Colonic mucosa (tissue), 4 donors: ENCODE measurements at regions not wholly inside any gene's neighbourhood (a gene's known extent, or its start where the extent isn't known, plus 50 kb on each side); places are given as distances from the start of the nearest gene placed in this dataset.

Experiments
- DNase-seq: peaks from one replicate; pipeline ENCODE4 v3.0.0-alpha.2; 2020
- H3K27ac ChIP-seq: fragments of 200-600 bp; one replicate; pipeline ENCODE4 v1.8.0; 2021
- H3K27me3 ChIP-seq: fragments of 200-600 bp; one replicate; pipeline ENCODE4 v1.8.0; 2021
- H3K36me3 ChIP-seq: fragments of 200-600 bp; one replicate; pipeline ENCODE4 v1.8.0; 2021
- H3K4me1 ChIP-seq: fragments of 200-600 bp; one replicate; pipeline ENCODE4 v1.8.0; 2021; ENCODE audit warnings: mild to moderate bottlenecking
- H3K4me3 ChIP-seq: fragments of 200-600 bp; one replicate; pipeline ENCODE4 v1.8.0; 2021
- H3K9ac ChIP-seq, 2 donors: one replicate each; pipeline ENCODE4 v1.7.0; 2013; ENCODE audit warnings: control low read depth in 2 of 2, low read depth in 2 of 2, low read length in 2 of 2
- H3K9me3 ChIP-seq: fragments of 200-600 bp; one replicate; pipeline ENCODE4 v1.8.0; 2021
- intact Hi-C: fragments of 100-400 bp; cut with DNase I; formaldehyde crosslinking; loops from one replicate; pipeline ENCODE4 v1.14.1; 2022
- TF ChIP-seq, protein P1 (sequence below): fragments of 200-600 bp; IDR thresholded peaks from one replicate; pipeline ENCODE4 v1.8.0; 2022; ENCODE audit warnings: antibody characterized with exemption, mild to moderate bottlenecking
- donor health status: healthy.
- donor health status: DM: no; HTN: no; CAD: no.
- donor health status: DM: no; HTN: no; CAD: no.

DNA sequence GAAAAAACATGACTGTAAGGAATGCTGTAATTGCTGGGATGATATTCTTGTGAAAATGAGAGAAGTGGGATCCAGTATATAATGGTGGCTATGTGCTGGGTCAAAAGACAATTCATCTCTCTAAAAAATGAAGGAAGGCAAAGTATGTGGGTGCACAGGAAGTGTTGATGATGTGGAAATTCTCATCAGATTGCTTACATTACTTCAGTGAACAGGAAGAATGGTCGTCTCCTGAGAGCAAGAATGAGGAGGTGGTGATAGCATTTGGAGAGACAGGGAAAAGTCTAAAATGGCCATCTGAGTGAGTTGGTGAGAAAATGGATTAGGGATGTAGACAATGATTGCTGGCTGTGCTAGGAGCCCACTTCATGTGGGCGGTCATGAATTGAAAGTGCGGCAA is 253.5 kb upstream of the NREP start:
- Histone ChIP-seq H3K9ac (no peak overlapping the region), H3K27ac (no peak overlapping the region), H3K4me3 (no peak overlapping the region), H3K36me3 (no peaks in the 10 kb centered on the region), H3K27me3 (no peaks in the 10 kb centered on the region), H3K9me3 (no peaks in the 10 kb centered on the region), H3K4me1 (no peaks in the 10 kb centered on the region)
- intact Hi-C loops = no loop called here
- DNase-seq = no peak
- TF ChIP-seq, protein P1, sequence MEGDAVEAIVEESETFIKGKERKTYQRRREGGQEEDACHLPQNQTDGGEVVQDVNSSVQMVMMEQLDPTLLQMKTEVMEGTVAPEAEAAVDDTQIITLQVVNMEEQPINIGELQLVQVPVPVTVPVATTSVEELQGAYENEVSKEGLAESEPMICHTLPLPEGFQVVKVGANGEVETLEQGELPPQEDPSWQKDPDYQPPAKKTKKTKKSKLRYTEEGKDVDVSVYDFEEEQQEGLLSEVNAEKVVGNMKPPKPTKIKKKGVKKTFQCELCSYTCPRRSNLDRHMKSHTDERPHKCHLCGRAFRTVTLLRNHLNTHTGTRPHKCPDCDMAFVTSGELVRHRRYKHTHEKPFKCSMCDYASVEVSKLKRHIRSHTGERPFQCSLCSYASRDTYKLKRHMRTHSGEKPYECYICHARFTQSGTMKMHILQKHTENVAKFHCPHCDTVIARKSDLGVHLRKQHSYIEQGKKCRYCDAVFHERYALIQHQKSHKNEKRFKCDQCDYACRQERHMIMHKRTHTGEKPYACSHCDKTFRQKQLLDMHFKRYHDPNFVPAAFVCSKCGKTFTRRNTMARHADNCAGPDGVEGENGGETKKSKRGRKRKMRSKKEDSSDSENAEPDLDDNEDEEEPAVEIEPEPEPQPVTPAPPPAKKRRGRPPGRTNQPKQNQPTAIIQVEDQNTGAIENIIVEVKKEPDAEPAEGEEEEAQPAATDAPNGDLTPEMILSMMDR = no peak

DNA sequence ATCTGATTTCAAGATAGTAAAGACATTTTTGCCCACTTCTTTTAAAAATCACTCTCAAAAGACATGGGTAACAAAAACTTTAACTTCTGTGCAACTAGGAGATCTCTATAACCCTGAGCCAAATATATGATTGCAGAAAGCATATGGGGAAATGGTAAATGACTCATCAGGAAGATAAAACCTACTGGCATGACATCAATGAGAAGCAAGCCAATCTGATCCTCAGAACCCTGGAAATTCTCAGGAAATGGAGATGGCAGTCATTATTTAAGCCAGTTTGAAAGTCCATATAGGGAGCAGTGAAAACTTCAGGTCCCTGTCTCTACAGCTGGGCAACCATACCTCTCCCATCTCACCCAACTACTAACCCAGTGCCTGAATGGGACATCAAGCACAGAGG is 249.7 kb upstream of the NREP start:
- Histone ChIP-seq H3K27ac (no peak overlapping the region), H3K27me3 (no peaks in the 10 kb centered on the region), H3K9me3 (no peaks in the 10 kb centered on the region), H3K4me3 (no peak overlapping the region), H3K36me3 (no peaks in the 10 kb centered on the region), H3K4me1 (no peaks in the 10 kb centered on the region), H3K9ac (no peak overlapping the region)
- DNase-seq = no peak
- intact Hi-C loops = no loop called here
- TF ChIP-seq, protein P1 = no peak

DNA sequence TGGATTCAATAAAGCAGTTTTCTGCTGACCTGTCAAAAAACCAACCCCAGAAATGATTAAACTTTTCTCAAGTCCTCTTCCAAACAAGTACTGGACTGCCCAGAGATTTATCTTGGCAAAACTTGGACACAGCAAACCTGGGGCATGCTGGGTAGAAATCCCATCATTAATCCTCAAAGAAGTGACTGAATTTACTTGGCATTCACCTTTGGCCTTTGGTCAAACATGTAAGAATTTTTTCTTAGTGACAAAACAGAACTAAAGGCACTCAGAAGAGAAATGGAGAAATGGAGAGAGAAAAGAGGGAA is 248.6 kb upstream of the NREP start:
- no peak overlapping the region for H3K27ac ChIP-seq
- no peak overlapping the region for H3K4me3 ChIP-seq
- TF ChIP-seq, protein P1 = no peak
- no peaks in the 10 kb centered on the region for H3K9me3 ChIP-seq
- no peaks in the 10 kb centered on the region for H3K27me3 ChIP-seq
- intact Hi-C loops = no loop called here
- H3K9ac ChIP-seq = no peak overlapping the region
- DNase-seq = no peak
- H3K36me3 ChIP-seq = no peaks in the 10 kb centered on the region
- no peaks in the 10 kb centered on the region for H3K4me1 ChIP-seq

DNA sequence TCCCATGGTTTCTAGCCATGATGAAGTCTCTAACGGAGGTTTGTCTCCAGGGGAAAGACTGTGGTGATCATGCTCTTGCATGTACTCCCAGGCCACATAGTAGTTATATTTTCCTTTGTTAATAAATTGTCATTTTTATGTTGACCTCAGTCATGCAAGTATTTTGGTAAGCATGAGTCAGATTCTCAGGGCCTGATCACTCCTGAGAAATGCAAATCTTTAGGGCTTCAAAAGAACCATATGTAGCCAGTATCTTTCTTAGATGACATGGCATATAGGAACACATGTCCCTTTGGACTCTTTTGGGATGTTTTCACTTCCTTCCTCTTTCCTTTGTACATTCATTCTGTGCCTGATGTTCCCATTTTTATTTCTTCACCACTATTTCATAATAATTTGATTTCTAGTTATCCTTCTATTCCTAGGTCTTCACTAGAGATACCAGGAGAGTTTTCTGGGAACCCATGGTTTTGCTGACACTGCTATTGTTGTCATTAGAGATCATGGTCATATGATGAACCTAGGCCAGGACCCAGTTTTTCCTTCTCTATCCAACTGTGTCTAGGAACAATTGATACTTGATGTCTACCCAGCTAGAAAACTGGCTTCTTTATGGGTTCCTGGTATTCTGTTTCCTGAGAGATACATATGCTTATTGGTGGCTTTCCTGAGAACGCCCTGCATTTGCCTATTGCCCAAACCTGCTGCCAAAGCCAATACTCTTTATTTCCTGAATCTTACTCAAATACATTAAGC is 248.1 kb upstream of the NREP start:
- no peak overlapping the region for H3K9ac ChIP-seq
- no peaks in the 10 kb centered on the region for H3K4me1 ChIP-seq
- H3K27me3 ChIP-seq = no peaks in the 10 kb centered on the region
- TF ChIP-seq, protein P1 = no peak
- no peaks in the 10 kb centered on the region for H3K9me3 ChIP-seq
- no peak for DNase-seq
- intact Hi-C loops = no loop called here
- H3K4me3 ChIP-seq = no peak overlapping the region
- H3K27ac ChIP-seq = no peak overlapping the region
- H3K36me3 ChIP-seq = no peaks in the 10 kb centered on the region

DNA sequence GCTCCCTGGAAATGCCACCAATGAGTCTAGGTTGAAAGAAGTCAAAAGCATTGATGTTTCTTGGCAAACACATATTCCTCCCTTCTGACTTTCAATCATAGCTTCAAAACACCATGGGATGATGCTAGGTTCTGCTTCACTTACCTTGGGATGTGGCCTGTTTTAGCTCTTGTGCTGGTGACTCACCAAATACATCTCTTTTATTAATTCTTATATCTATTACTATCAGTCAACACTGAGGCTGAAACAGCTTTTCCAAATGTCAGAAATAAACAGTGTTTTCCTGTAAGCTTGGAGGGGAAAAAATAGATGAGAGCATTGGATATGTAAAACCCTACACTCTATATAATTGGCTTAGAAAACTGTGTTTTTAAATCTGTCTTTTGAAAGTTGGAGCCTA is 245.4 kb upstream of the NREP start:
- Histone ChIP-seq H3K4me3 (no peak overlapping the region), H3K9ac (no peak overlapping the region), H3K9me3 (no peaks in the 10 kb centered on the region), H3K27me3 (no peaks in the 10 kb centered on the region), H3K36me3 (no peaks in the 10 kb centered on the region), H3K4me1 (no peaks in the 10 kb centered on the region), H3K27ac (no peak overlapping the region)
- no peak for DNase-seq
- TF ChIP-seq, protein P1 = no peak
- intact Hi-C loops = no loop called here
